Globus pallidus (tissue), 1 donor: ENCODE measurements at regions not wholly inside any gene's neighbourhood (a gene's known extent, or its start where the extent isn't known, plus 50 kb on each side); places are given as distances from the start of the nearest gene placed in this dataset.
"Not testable (repeated sequence)": the region's sequence is repeated elsewhere in the genome, so short reads cannot be mapped to it uniquely, and the experiment has no call there.

Experiments
- DNase-seq: peaks from one replicate; pipeline ENCODE4 v3.0.0-alpha.2; 2015; ENCODE audit warnings: low spot score

DNA sequence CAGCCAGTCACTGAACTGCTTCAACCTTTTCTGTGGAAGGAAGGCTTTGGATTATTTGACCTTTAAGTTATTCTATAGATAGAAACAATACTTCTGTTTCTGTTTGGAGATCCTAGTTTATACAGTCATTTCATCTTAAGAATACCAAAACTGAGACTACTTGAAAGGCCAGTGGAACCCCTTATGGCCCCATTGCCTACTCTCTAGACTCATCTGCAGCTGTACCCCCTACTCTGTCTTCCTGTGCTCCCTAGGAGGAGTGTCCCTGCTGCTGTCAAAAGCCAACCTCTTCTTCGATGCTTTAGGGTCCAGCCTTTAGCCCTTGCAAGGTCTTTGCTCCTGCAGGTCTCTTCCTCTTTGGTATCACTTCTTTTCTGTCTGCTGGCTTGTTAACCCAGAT is 169.6 kb downstream of the EDEM1 start:
- DNase-seq, result no peak

DNA sequence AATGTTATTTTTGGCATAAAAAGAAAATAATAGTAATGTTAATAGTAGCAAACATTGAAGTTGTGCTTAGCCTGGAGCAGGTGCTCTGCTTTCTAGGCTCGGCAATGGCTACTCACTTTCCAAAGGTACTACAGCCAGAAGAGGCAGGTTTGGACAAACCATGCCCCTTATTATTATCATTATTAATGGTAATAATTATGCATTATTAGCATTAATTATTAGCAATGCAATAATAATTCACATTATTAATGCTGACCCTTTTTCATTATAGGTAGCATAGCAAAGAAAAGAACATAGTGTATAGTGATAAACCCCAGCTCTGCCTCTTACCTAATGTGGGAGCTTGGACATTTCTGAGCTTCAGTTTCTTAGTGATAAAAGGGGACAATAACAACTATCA is 171.4 kb downstream of the EDEM1 start:
- DNase-seq, result no peak

DNA sequence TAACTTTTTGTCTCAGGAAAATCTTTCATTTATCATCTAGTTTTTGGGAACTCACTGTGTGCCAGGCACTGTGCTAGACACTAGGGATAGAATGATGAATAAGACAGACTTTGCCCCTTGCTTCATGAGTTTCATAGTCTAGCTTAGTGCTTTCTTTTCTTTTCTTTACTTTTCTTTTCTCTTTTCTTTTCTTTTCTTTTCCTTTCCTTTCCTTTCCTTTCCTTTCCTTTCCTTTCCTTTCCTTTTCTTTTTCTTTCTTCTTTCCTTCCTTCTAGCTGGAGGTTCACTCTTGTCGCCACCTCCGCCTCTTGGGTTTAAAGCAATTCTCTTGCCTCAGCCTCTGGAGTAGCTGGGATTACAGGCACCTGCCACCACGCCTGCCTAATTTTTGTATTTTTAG is 172.9 kb downstream of the EDEM1 start:
- no peak for DNase-seq

DNA sequence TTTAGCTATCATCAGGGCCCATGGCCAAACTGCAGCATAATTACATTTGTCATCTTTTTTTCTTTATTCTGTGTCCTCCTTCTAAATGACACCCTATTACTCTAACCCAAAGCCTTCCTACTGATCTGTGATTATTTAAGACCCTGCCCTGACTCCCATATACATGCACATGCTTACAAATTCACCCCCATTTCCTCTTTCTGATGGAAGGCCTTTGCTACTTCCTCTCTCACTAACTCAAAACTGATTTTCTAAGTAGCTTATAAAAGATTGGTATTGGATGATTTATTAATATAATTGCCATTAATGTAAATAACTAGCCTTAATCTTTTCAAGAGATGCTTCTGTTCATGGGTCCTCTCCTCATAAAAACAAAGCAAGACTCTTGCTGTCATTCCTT is 179.2 kb downstream of the EDEM1 start:
- DNase-seq, result no peak

DNA sequence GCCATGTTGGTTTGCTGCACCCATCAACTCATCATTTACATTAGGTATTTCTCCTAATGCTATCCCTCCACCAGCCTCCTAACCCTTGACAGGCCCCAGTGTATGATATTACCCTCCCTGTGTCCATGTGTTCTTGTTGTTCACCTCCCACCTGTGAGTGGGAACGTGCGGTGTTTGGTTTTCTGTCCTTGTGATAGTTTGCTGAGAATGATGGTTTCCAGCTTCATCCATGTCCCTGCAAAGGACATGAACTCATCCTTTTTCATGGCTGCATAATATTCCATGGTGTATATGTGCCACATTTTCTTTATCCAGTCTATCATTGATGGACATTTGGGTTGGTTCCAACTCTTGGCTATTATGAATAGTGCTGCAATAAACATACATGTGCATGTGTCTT is 184.0 kb downstream of the EDEM1 start:
- DNase-seq, result not testable (repeated sequence)

DNA sequence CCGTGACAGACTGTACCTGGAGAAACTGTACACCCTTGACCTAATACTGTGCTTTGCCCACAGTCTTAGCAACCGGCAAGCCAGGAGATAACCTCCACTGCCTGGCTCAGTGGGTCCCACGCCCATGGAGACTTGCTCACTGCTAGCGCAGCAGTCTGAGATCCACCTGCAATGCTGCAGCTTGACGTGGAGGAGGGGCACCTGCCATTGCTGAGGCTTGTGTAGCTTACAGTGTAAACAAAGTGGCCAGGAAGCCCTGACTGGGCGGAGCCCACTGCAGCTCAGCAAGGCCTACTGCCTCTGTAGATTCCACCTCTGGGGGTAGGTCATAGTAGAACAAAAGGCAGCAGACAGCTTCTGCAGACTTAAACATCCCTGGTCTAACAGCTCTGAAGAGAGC is 189.3 kb downstream of the EDEM1 start:
- DNase-seq, result no peak

DNA sequence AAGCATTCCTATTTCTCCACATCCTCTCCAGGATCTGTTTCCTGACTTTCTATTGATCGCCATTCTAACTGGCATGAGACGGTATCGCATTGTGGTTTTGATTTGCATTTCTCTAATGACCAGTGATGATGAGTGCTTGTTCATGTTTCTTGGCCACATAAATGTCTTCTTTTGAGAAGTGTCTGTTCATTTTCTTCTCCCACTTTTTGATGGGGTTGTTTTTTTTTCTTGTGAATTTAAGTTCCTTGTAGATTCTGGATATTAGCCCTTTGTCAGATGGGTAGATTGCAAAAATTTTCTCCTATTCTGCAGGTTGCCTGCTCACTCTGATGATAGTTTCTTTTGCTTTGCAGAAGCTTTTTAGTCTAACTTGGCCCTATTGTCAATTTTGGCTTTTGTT is 191.8 kb downstream of the EDEM1 start:
- DNase-seq, result not testable (repeated sequence)

DNA sequence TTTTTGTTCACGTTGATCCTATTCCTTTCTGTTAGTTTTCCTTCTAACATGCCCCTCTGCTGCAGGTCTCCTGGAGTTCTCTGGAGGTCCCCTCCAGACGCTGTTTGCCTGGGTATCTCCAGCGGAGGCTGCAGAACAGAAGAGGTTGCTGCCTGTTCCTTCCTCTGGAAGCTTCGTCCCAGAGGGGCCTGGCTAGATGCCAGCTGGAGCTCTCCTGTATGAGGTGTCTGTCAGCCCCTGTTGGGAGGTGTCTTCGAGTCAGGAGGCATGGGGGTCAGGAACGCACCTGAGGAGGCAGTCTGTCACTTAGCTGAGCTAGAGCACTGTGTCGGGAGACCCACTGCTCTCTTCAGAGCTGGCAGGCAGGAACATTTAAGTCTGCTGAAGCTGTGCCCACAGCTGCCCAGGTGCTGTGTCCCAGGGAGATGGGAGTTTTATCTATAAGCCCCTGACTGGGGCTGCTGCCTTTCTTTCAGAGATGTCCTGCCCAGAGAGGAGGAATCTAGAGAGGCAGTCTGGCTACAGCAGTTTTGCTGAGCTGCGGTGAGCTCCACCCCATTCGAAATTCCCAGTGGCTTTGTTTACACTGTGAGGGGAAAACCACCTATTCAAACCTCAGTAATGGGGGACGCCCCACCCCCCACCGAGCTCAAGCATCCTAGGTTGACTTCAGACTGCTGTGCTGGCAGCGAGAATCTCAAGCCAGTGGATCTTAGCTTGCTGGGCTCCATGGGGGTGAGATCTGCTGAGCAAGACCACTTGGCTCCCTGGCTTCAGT is 196.2 kb downstream of the EDEM1 start:
- DNase-seq, result not testable (repeated sequence)

DNA sequence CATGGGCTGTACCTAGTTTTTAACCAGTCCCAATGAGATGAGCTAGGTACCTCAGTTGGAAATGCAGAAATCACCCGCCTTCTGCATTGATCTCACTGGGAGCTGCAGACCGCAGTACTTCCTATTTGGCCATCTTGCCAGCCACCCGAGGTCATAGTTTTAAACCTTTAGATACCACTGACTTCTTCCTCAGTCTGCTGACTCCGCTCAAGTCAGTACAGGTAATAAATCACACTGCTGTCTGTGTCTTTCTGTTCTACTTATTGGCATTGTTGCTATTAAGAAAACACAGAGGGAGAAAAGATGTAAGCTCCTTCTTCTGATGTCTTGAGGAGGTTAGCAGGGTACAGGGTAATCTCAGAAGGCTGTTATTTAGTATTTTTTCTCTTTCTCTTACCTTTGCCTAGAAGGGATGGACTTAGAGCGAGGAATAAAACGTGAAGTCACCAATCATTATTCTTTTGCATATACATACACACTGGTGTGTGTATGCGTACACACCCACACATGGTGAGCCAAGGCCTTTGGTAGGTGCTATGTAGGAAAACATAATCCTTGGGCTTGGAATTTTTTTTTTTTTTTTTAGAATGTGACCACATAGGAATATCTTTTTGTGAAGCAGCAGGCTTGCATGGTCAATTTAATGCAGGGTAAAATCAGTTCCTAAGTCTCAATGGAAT is 197.2 kb downstream of the EDEM1 start:
- no peak for DNase-seq

DNA sequence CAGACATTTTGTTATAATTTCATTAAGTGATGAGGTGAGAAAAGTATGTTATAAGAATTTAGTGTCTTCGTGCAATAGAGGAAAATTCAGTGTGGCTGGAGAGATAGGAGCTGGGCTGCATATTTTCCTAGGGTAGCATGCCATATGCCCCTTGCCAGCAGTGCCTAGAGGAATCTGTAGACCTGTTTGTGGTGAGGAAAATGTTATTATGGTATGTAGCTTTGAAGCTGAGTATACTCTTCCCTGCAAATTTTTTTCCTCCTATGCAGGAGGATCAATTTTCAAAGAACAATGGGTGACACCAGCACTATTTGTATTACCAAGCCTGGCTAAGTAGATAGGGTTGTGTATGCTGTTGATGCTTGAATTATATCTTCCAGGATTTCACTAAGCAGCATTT is 200.6 kb downstream of the EDEM1 start:
- no peak for DNase-seq

DNA sequence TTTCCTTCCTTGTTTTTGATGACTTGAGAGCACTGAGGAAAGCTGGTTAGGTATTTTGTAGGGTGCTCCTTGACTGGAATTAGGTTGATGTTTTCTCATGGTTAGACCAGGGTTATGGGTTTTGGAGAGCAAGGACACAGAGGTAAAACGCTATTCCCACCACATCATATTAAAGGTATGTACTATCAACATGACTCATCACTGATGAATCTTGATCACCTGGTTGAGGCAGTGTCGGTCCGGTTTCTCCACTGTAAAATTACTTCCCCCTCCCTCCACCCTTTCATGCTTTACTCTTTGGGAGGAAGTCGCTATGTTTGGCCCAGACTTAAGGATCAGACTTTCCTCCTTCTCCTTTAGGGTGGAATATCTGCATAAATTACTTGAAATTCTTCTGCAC is 201.6 kb downstream of the EDEM1 start:
- no peak for DNase-seq

DNA sequence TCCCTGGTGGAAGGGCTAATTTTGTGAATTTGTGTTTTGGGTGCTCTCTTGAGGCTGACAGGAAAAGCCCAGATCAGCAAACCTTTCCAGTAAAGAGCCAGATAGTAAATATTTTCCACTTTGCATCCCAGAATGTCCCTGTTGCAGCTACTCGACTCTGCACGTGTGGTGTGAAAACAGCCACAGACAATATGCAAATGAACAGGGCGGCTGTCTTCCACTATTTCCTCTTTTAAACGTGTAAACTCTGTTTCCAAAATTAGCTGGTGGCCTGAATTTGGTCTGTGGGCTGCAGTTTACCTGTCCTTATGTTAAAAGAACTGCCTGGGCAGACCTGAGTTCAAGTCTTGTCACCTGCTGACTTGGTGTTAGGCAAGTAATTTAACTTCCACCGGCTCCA is 202.7 kb downstream of the EDEM1 start:
- no peak for DNase-seq

DNA sequence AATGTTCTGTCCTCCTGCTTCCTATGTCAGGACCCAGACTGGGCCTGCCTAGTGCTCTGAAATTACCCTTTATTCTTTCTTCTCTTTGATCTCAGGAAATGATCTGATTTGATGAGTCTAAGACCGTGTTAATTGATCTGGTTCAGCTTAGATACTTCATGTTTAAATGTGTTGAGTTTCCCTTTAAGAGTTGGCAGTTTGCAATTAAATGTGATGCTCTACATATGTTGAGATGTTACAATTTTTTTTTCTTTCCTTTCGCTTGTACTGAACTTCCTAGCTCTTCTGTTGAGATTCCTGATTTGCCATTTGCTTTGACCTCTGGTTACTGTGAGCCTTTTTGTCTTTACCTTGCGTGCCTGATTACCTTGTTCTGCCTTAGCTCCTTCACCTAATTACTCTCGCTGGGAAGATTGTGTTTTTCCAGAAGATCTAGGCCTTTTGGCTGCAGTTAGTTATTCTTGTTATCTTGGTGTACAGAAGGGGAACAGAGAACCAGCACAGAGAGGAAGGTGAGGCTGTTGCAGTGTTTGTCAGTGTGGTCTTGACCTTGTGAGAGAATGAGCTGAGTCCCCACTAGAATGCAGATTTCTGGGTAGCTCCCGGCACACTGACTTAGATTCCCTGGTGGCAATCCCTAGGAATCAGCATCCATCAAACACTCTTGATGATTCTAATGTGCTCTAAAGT is 203.6 kb downstream of the EDEM1 start:
- no peak for DNase-seq

DNA sequence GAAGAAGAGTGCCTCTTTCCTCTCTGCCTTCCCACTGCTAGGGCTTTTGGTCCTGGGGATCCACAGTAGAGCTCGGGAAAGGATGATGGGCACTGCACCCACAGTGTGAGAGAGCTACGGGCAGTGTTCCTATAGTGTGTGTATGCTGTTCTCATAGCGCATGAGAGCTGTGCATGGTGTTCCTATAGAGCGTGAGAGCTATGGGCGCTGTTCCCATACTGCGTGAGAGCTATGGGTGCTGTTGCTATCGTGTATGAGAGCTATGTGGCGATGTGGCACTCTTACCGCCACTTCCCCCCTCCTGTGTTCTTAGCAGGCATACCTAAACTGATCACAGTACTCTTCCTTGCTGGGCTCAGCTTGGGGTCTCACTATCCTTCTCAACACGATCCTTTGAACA is 213.5 kb downstream of the EDEM1 start:
- DNase-seq, result no peak

DNA sequence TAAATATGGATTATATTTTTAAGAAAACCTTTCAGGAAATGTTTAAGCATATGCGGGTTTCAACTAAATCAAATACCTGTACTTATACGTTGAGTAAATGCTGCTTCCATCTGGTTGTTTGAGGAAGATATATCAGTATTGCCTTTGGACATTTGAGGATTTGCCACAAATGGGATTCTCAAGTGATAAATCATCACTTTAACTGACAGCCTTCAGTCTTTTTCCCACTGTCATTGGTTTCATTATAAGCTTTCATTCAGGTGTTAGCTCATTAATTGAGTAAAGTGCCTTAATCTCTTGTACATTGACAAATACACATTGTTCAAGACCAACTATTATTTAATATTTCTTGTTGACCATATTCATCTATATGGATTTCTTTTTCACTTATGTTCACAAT is 217.2 kb downstream of the EDEM1 start:
- DNase-seq, result no peak

DNA sequence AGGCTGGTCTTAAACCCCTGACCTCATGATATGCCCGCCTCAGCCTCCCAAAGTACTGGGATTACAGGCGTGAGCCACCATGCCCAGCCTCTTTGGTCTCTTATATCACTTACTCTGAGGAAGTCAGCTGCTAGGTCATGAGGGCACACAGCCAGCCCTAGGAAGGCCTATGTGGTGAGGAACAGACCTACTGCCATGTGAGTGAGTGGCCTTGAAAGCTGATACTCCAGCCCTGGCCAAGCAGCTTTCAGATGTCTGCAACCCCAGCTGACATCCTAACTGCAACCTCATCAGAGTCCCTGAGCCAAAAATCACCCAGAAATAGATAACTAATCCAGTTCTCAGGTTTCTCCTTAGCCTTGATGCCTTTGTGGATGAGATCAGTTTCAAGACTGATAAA is 224.3 kb downstream of the EDEM1 start:
- no peak for DNase-seq

DNA sequence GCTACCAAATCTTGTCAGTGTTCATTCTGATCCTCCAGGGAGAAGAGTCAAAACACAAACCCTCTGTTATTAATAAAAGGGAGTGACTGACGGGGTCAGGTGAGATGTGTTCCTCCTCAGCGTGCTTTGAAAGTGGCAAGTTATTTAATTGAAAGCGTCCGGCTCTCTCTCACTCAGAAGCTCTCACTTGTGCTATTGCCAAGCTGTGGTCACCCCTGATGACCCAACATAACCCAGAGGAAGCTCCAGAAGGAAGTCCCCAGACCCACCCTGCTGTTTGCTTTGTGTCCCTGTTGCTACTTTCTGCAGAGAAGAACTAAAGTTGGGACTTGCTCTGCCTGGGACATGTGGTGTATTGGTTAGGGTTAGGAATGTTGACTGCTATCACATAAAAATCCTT is 235.6 kb downstream of the EDEM1 start:
- DNase-seq, result no peak

DNA sequence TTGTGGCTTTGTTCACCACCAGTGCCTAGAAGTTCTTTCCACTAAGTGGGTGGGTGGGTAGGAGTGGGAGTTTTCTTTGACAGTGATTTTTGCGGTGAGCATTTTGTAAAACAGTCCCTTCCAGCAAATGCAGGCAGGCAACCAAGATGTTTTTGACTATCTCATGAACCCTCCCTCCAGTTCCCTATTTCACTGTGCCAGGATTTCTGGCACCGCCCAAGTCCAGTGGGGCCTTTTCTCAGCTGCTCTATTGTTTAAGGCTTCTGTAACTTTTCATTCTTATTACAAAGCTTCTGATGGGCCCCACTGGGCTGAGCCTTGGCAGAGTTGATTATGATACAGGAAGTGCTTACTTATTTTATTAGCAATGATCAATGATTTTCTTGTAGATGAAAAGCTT is 236.0 kb downstream of the EDEM1 start:
- no peak for DNase-seq

DNA sequence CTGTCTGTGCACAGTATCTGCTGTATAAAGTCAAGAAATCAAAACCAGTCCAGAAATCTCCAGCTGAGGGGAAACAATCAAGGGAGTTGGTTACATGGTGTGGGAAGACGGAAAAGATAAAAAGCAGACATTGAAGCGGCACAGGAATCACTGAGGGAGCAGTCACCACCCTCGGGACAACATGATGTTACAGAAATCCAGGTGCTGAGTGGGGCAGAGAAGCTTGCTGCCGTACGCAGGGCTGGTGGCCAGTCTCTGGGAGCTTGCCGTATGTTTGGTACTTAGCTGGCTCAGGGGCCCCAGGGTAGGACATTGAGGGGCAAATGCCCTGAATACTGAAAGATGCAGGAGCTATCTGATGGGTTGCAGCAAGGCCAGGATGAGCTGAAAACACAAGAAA is 237.9 kb downstream of the EDEM1 start:
- DNase-seq, result no peak

DNA sequence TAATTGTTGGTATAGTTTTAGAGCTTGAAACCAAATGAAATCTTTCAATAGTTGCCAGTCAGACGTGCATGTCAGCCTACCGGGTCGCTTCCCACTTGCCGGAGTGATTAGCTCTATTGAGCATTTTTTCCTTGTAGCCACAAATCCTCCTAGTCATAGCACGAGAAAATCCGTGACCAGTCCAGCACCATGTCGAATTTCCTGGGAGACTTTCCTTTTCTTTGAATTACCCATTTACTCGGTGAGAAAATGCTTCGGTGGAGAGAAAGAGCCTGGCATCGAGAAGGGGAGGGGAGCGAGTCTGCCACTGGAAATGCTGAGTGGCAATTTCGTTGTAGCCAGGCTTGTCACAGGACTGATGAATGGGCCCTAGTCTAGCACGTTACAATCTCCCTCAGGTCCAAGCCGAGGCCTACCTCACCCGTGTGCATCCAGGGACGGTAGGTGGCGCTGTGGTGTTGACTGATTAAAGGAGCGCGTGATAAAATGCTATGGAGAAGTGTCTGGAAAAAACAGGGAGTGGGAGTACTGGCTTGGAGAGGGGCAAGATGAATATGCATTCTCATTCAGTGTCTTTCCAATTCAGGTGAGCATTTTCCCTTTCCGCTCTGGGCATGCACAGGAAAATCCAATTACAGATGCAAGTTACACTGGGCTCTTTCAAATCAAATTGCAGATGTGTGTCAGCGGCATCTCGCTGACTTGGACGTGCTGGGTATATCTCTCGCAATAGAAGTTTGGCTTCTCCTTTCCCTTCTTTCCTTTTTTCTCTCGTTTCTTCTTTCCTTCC is 238.8 kb downstream of the EDEM1 start:
- peak; percentile 76 for DNase-seq

DNA sequence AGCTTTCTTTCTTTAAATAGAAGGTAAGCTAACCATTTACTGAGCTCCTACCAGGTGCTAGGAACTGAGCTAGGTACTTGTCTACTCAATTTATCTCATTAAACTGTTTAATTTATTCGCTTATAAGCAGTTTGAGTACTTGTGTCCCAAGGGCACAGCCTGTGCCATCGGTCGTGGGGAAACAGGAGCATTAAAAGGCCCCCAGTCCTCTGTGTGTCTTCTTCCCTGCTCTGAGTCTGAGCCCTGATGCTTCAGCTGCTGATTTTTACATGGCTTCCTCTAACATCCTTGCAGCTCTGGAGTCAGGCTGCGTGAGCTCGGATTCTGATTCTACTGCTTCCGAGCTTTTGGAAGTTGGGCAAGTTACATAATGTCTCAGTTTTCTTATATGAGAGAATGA is 239.5 kb downstream of the EDEM1 start:
- DNase-seq, result no peak

DNA sequence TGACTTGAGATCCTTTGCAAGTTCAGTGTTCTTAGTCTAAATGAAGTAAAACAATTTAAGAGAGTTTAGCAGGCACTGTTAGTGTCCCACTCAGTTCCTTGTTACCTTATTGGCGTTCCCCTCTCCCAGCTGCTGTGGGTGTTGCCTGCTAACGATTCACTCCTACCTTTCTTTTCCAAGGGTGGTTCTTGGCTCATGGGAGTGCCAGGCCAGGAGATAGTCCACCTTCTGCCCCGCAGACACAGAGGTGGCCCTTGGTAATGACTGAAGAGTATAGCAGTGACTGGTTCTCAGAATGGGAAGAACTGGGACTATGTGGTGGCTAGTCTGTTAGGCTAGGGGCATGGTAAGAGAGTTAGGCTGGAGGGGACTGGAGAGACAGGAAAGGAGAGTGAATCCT is 240.4 kb downstream of the EDEM1 start:
- DNase-seq, result no peak
